GM03348 (cell line): ENCODE measurements at regions not wholly inside any gene's neighbourhood (a gene's known extent, or its start where the extent isn't known, plus 50 kb on each side); places are given as distances from the start of the nearest gene placed in this dataset.
A peak's percentile ranks its signal among the peaks of the same experiment; 100 is the strongest.

ENCODE experiments used
- DNase-seq: peaks from one replicate; pipeline ENCODE4 v3.0.0; 2012; ENCODE audit warnings: low spot score

DNA sequence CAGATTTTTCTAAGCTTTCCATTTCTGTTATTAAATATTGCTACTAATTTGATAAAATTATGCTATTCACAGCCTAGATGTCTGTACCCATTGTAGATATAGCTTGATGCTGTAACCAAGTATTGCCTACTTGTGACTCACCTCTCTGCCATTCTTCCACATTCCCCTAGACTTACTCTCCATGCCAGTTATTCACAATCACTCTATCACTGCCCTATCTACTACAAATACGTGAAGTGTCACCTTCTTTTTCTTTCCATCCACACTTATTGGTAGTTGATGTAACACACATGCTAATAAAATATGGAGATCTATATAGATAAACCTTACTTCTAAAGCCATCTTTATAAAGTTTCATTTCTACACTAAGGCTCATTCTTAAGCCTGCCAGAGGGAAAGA is 179.4 kb upstream of the PACRGL start:
- DNase-seq = peak; percentile 62

DNA sequence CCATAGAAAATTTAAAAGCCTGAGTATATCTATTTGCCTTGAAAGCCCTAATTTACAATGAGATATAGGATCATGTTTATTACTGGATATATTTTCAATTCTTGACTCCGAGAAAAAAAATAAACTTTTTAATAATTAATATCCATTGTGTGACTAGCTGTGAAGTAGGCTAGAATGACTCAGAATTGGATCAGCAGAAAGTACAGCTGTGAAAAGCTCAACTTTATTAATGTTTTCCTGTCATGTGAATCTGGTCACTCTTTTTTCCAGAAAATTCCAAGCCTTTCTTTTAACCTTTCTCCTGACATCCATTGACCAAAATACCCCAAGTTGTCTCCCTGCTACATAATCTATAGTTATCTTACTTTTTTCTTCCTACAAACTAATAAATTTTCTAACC is 171.8 kb upstream of the PACRGL start:
- peak; percentile 37 for DNase-seq

DNA sequence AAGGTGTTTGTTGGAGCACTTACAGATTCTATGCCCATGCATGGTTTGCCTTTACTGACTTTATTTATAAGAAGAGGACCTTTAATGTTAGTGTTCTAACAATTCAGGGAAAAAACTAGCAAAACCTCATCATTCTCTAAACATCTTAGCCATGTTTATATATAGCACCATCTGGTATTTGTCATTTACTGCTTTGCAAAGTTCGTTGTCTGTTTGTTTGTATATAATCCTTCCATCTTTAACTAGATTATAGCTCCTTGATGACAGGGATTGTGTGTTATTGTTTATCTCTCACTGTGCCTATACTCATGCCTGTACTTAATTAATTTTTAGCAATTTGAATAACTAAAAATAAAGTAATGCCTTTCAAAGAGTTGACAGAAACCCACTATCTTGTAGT is 170.6 kb upstream of the PACRGL start:
- no peak for DNase-seq

GRCh38 chr4:20532116-20532790 is 168.0 kb upstream of the PACRGL start:
- DNase-seq = peak; percentile 17

- peak; percentile 36 for DNase-seq
Observed at GRCh38 chr4:20532871-20533870, 167.1 kb upstream of the PACRGL start.

DNA sequence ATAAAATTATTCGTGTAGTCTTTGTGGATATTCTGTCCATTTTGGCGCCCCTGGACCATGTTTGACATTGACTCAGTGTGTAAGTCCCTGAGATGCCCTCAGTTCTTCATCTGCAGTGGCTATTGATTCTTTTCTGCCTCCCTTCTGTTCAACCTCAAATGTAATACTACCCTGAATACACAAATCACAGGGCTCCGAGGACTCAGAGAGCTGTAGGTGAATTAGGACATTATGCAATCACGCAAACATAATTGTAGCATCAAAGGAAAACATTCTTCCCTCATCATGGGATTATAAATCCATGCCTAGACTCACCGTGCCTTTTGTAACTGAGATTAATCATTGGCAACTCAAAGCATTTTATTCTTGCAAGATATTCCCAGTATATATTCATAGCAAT is 161.4 kb upstream of the PACRGL start:
- DNase-seq = no peak

GRCh38 chr4:20543131-20543530 is 157.1 kb upstream of the PACRGL start:
- DNase-seq = peak; percentile 41

DNA sequence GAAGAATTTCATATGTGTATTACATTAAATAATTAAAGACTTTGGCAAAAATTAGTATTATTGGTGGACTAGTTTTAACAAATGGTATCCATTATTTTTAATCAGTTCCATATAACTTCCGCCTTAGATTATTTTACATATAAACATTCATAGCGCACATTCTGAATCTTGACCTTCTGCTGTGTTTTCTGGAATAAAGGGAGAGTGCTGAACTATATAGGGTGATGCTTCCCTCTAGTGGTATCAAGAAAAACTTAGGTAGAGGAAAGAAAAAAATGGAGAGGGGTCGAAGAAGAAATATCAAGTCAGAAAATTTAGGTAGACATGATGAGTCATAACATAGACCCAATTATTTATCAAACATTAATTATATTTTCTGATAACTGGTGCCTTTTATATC is 155.6 kb upstream of the PACRGL start:
- DNase-seq = peak; percentile 42

GRCh38 chr4:20552004-20552403 is 148.3 kb upstream of the PACRGL start:
- DNase-seq = no peak

- no peak for DNase-seq
Observed at GRCh38 chr4:20554134-20554533, 146.1 kb upstream of the PACRGL start.

DNA sequence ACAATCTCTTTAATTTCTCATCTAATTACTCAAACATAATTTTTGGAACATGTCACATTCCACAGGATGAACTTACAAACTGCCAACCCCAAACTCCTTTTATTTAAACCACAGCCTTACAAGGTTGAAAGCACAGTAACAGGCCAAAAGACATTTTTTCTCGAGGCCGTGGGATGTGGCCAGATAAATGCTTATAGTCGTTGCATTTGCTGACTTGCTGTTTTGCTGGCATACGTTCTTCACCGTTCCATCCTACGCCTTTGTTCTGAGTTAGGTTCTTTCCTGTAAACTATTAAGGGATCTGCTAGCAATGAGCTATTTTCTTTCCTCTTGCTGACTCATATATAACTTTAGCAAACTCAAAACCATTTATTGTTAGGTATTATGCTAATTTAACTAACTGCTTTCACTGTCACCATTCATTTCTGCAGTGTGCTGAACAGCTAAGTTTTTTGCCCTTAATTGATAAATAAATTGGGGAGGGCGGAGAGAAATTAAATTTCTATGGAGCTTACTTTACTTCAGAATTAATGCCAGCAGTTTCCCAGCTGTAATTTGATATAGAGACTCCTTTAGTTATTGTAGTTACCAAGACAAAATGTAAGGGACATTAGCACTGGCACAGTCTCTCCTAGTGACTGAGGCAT is 135.1 kb upstream of the PACRGL start:
- DNase-seq = no peak

GRCh38 chr4:20570981-20571715 is 129.1 kb upstream of the PACRGL start:
- no peak for DNase-seq

- DNase-seq = no peak
Observed at GRCh38 chr4:20572976-20573375, 127.3 kb upstream of the PACRGL start.

DNA sequence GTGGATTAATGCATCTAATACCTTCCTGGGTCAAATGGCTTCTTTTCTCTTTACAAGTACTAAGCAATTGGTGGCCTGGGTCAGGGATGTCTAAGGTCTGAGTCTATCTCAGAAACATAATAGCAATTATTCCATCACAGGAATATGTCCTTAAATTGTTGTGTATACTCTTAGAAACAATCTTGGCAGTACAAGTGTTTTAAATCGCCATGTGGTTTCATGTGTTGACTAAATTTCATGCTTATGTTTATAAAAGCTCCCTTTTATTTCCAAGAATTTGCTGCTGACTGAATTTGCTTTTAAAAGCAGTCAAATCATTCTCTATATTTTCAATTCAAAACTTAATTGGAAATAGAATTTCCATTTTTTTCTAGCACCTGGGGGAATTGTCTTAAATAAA is 125.3 kb upstream of the PACRGL start:
- no peak for DNase-seq

DNA sequence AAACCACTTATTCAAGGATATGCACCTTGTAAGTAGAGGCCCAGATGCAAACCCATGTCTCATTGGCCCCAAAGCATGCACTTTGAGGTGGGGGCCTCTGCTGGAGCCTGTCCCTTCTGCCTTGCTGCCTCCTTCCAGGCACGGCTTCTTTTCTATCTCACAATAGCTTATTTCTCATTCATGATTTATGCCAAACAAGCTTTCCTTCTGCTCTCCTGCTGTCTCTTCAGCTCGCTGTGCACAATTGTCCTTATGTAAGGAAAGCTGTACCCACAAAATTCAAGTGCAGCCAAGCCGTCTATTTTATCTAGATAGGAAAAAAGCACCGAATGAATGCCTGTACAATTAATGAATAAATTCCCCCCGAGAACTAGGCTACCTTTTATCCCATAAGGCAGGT is 124.8 kb upstream of the PACRGL start:
- DNase-seq = no peak

DNA sequence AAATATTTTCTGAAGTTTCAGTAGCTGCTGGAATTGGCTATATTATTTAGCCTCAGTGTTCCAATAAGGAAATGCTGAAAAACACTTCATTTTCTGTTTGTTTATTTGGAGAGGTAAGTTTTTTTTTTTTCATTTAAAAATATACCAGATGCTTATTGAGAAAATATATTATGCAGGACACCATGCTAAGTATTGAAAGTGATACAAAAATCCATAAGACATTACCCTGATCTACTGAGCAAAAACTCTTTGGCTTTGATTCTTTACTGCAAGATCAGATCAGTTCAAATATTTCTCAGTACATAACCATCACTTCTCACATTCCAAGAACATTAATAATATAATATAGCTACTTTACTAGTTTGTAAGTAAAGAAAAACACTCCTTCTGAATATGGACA is 123.4 kb upstream of the PACRGL start:
- DNase-seq = no peak

DNA sequence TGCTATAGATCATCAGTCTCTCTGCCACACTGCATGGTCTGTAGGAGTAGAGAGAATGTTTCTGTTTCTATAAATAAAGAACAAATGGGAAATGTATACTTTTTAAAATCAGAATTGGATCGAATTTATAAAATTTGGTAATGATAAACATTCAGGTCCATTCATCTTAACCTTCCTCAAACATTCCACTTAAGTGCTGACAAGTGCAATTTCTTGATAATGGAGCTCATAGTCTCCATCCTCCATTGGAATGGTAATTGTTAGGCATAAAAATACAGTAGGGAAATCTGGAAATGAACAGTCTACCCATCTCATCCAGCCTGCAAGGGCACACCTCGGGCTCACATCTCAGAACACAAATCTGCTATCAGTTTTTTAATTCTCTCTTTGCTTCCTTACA is 122.6 kb upstream of the PACRGL start:
- no peak for DNase-seq

DNA sequence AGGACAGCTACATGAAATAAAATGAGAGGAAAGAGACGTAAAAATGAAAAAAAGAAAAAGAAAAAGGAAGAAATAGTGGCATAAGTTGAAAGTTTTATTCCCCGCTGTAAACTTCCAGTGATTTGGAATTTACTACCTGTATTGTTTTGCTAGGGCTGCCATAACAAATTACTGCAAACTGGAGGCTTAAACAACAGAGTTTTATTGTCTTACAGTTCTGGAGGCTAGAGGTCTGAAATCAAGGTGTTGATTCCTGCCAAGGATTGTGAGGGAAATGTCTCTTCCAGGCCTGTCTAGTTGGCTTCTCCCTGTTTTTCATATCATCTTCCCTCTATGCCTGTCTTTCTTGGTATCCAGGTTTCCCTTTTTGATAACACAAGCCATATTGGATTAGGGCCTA is 119.4 kb upstream of the PACRGL start:
- no peak for DNase-seq

DNA sequence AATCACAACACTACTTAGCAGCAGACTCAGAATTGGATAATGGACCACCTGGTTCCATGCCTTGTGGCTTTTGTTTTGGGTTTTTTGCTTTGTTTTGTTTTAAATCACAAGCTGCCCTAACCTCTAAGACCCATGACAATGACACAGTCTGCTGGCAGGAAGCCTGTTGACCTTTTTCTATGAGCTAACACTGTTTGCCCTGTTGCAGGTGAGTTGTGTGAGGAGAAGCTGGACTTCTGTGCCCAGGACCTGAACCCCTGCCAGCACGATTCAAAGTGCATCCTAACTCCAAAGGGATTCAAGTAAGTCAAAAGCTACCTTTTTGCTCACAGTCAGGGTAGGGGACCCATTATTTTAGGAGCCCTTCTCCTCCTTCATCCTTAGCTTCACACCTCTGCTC is 110.8 kb upstream of the PACRGL start:
- no peak for DNase-seq

GRCh38 chr4:20590849-20591248 is 109.4 kb upstream of the PACRGL start:
- no peak for DNase-seq

GRCh38 chr4:20591571-20591970 is 108.7 kb upstream of the PACRGL start:
- DNase-seq = no peak

GRCh38 chr4:20592013-20592412 is 108.2 kb upstream of the PACRGL start:
- DNase-seq = no peak
